B cell (primary cell): ENCODE measurements at regions not wholly inside any gene's neighbourhood (a gene's known extent, or its start where the extent isn't known, plus 50 kb on each side); places are given as distances from the start of the nearest gene placed in this dataset.

Experiments used
- ATAC-seq: fragments of 200-7000 bp; cut with Tn5 transposase; one replicate; pipeline ENCODE4 v1.10.0; 2021; ENCODE audit warnings: low read depth, mild to moderate bottlenecking, moderate number of reproducible peaks, moderate library complexity
- CTCF ChIA-PET: fragments of 350-600 bp; sonication (Branson Sonifier 250); formaldehyde crosslinking; loops from one replicate; lab custom pipeline; 2021; ENCODE audit warnings: antibody characterized with exemption, inconsistent platforms; lab: Charles Lee
- POLR2A ChIA-PET: fragments of 350-600 bp; sonication (Branson Sonifier 250); formaldehyde crosslinking; loops from one replicate; lab custom pipeline; 2021; ENCODE audit warnings: antibody characterized with exemption; lab: Charles Lee
- DNase-seq: peaks from one replicate; pipeline ENCODE4 v3.0.0; 2013
- H2AFZ ChIP-seq: 2 replicates; pipeline ENCODE4 v1.6.1; 2012; ENCODE audit warnings: mild to moderate bottlenecking, low read depth, low read length; ENCODE audit not compliant: insufficient read depth, poor library complexity, severe bottlenecking
- H3K27ac ChIP-seq, 2 donors: 1 replicate in 1 of 2; 2 replicates in 1 of 2; pipeline ENCODE4 v1.5.1; 2012 to 2013; ENCODE audit warnings: low read length in 2 of 2, mild to moderate bottlenecking in 2 of 2, moderate library complexity in 1 of 2
- H3K27me3 ChIP-seq, 4 experiments: fragments of 200-600 bp in 1 of 4; sonication (generic) in 1 of 4; replicated peaks in 1 of 4; 1 replicate in 2 of 4; 2 replicates in 2 of 4; pipeline versions ENCODE4 v1.6.1 to v1.7.0; 2013 to 2016; ENCODE audit warnings: low read length in 3 of 4, mild to moderate bottlenecking in 2 of 4, mixed read lengths in 1 of 4, moderate library complexity in 1 of 4; ENCODE audit not compliant: insufficient read depth in 4 of 4, control insufficient read depth in 3 of 4; ENCODE audit errors: control extremely low read depth in 1 of 4
- H3K36me3 ChIP-seq, 2 experiments: replicated peaks in 1 of 2; 1 replicate in 1 of 2; 2 replicates in 1 of 2; pipeline versions ENCODE4 v1.6.1 to v1.7.1; 2013; ENCODE audit warnings: low read length in 1 of 2; ENCODE audit not compliant: insufficient read depth in 2 of 2, control insufficient read depth in 1 of 2; ENCODE audit errors: control extremely low read depth in 1 of 2, extremely low read depth in 1 of 2
- H3K4me1 ChIP-seq, 2 donors: fragments of 200-600 bp in 1 of 2; sonication (generic) in 1 of 2; 1 replicate in 1 of 2; 2 replicates in 1 of 2; pipeline versions ENCODE4 v1.5.1 to v1.6.1; 2013 to 2017; ENCODE audit warnings: low read length in 2 of 2; ENCODE audit not compliant: control insufficient read depth in 2 of 2, insufficient read depth in 2 of 2
- H3K4me2 ChIP-seq: replicated peaks from 2 replicates; pipeline ENCODE3; 2012; ENCODE audit warnings: mild to moderate bottlenecking, low read depth, low read length; ENCODE audit not compliant: poor library complexity, severe bottlenecking
- H3K4me3 ChIP-seq, 5 experiments: fragments of 200-600 bp in 1 of 5; sonication (generic) in 1 of 5; 1 replicate in 3 of 5; 2 replicates in 2 of 5; pipeline versions ENCODE4 v1.5.1 to v1.7.0; 2011 to 2016; ENCODE audit warnings: low read length in 4 of 5, mild to moderate bottlenecking in 4 of 5, low read depth in 2 of 5, control low read depth in 1 of 5, moderate library complexity in 1 of 5; ENCODE audit not compliant: insufficient read depth in 1 of 5; ENCODE audit errors: control extremely low read depth in 1 of 5, extremely low read depth in 1 of 5
- H3K79me2 ChIP-seq: fragments of 200-600 bp; sonication (generic); one replicate; pipeline ENCODE4 v1.6.0; 2016; ENCODE audit warnings: low read length; ENCODE audit not compliant: control insufficient read depth, insufficient read depth
- H3K9ac ChIP-seq: fragments of 200-600 bp; sonication (generic); 2 replicates; pipeline ENCODE4 v1.6.1; 2017; ENCODE audit warnings: mild to moderate bottlenecking, low read length, moderate library complexity
- H3K9me3 ChIP-seq, 3 donors: one replicate each; pipeline versions ENCODE4 v1.6.1 to v1.7.1; 2013; ENCODE audit warnings: low read length in 2 of 3; ENCODE audit not compliant: control insufficient read depth in 2 of 3, insufficient read depth in 1 of 3; ENCODE audit errors: control extremely low read depth in 1 of 3
- H4K20me1 ChIP-seq: 2 replicates; pipeline ENCODE4 v1.6.0; 2012; ENCODE audit warnings: mild to moderate bottlenecking, low read length; ENCODE audit not compliant: insufficient read depth, control insufficient read depth, poor library complexity, severe bottlenecking
- H3K27ac Mint-ChIP-seq: one replicate; pipeline ENCODE4 v1.8.0; 2021; ENCODE audit warnings: mixed read lengths
- H3K27me3 Mint-ChIP-seq: one replicate; pipeline ENCODE4 v1.8.0; 2021; ENCODE audit warnings: mixed read lengths
- H3K4me1 Mint-ChIP-seq: one replicate; pipeline ENCODE4 v1.8.0; 2021; ENCODE audit warnings: mixed read lengths
- H3K4me3 Mint-ChIP-seq: one replicate; pipeline ENCODE4 v1.8.0; 2021; ENCODE audit warnings: mixed read lengths
- H3K9me3 Mint-ChIP-seq: one replicate; pipeline ENCODE4 v1.8.0; 2022; ENCODE audit warnings: mixed read lengths; ENCODE audit not compliant: insufficient read depth
- CTCF ChIP-seq: fragments of 200-600 bp; IDR thresholded peaks from one replicate; pipeline ENCODE4 v1.8.0; 2022; ENCODE audit warnings: antibody characterized with exemption, mild to moderate bottlenecking
- EZH2 ChIP-seq: IDR thresholded peaks from 2 replicates; pipeline ENCODE4 v1.6.1; 2012; ENCODE audit warnings: borderline replicate concordance, low read depth, mild to moderate bottlenecking, moderate library complexity, low read length; ENCODE audit not compliant: insufficient read depth, poor library complexity, severe bottlenecking
- WGBS: methylation state at CpG from one replicate; pipeline ENCODE4 v1.1.5; 2013; ENCODE audit warnings: missing lambda C conversion rate; ENCODE audit not compliant: insufficient coverage; 5-methylcytosine and 5-hydroxymethylcytosine counted together
- intact Hi-C: fragments of 100-400 bp; cut with micrococcal nuclease; formaldehyde crosslinking; loops from one replicate; pipeline ENCODE4 v1.10.0; 2022

GRCh38 chr4:35463251-35463952 is 780.9 kb downstream of the ARAP2 start:
- DNase-seq (no peak), ATAC-seq (no peak)
- Histone ChIP-seq H4K20me1 (no peaks in the 10 kb centered on the region), H3K27me3 (no peaks in the 10 kb centered on the region), H3K4me3 (no peak overlapping the region), H3K36me3 (no peaks in the 10 kb centered on the region), H3K9me3 (peaks cover 0 to 10% (median 1%) of the 10 kb centered on the region in 3 donors), H3K4me1 (no peaks in the 10 kb centered on the region), H3K27ac (no peak overlapping the region), H3K9ac (no peak overlapping the region), H2AFZ (no peak overlapping the region), H3K4me2 (no peak overlapping the region), H3K79me2 (no peaks in the 10 kb centered on the region)
- no peak overlapping the region for H3K4me3 Mint-ChIP-seq
- ChIA-PET CTCF (no interaction called here), POLR2A (no interaction called here)
- H3K27ac Mint-ChIP-seq: no peak overlapping the region
- intact Hi-C loops: no loop called here
- H3K4me1 Mint-ChIP-seq: no peaks in the 10 kb centered on the region
- WGBS: 92% methylated on average over 16 of the region's 19 CpGs
- TF ChIP-seq EZH2 (no peak), CTCF (no peak)
- peaks cover 2% of the 10 kb centered on the region for H3K9me3 Mint-ChIP-seq
- H3K27me3 Mint-ChIP-seq: no peaks in the 10 kb centered on the region

GRCh38 chr4:35464964-35465528 is 779.3 kb downstream of the ARAP2 start:
- CTCF ChIA-PET: no interaction called here
- POLR2A ChIA-PET: no interaction called here
- no peak for ATAC-seq

More at GRCh38 chr4:35464964-35465528, 779.3 kb downstream of the ARAP2 start:
- H3K79me2 ChIP-seq: no peaks in the 10 kb centered on the region
- no peaks in the 10 kb centered on the region for H3K9me3 Mint-ChIP-seq
- no peak overlapping the region for H3K4me3 ChIP-seq
- H3K27me3 Mint-ChIP-seq: no peaks in the 10 kb centered on the region
- no peaks in the 10 kb centered on the region for H4K20me1 ChIP-seq
- no peak for DNase-seq
- no peak overlapping the region for H3K4me3 Mint-ChIP-seq
- intact Hi-C loops: no loop called here
- H3K9ac ChIP-seq: no peak overlapping the region
- no peak overlapping the region for H2AFZ ChIP-seq
- H3K27me3 ChIP-seq: no peaks in the 10 kb centered on the region
- H3K4me1 Mint-ChIP-seq: no peaks in the 10 kb centered on the region
- TF ChIP-seq CTCF (no peak), EZH2 (no peak)
- H3K36me3 ChIP-seq: no peaks in the 10 kb centered on the region
- H3K4me1 ChIP-seq: no peaks in the 10 kb centered on the region
- H3K27ac Mint-ChIP-seq: no peak overlapping the region
- peaks cover 0 to 10% (median 1%) of the 10 kb centered on the region in 3 donors for H3K9me3 ChIP-seq
- H3K27ac ChIP-seq: no peak overlapping the region
- H3K4me2 ChIP-seq: no peak overlapping the region
